ENCODE measurements at regions not wholly inside any gene's neighbourhood (a gene's known extent, or its start where the extent isn't known, plus 50 kb on each side); places are given as distances from the start of the nearest gene placed in this dataset.

- TF ChIP-seq EZH2phosphoT487 (IDR thresholded peaks at IDR 0.05; ENCODE audit: insufficient read depth, low read depth) (no peak), EZH2 (IDR thresholded peaks at IDR 0.05; ENCODE audit: insufficient read depth, poor library complexity, severe bottlenecking) (no peak)
These were observed 578.7 kb upstream of the ZNF462 start for GRCh38 chr9:106284296-106284695.
